Lung (tissue), 12 donors: ENCODE measurements at regions not wholly inside any gene's neighbourhood (a gene's known extent, or its start where the extent isn't known, plus 50 kb on each side); places are given as distances from the start of the nearest gene placed in this dataset. TPM values are rescaled to one million over a fixed set of nuclear protein-coding genes. Genes with fewer than 3 reads are reported as not detected.

Experiments
- ATAC-seq: fragments of 200-7000 bp; cut with Tn5 transposase; one replicate; pipeline ENCODE4 v1.9.1; 2020; ENCODE audit warnings: moderate number of reproducible peaks; ENCODE audit not compliant: insufficient read depth, low FRiP score
- DNase-seq, 3 donors: peaks; one replicate each; pipeline ENCODE4 v3.0.0-alpha.2; 2013 to 2017
- H3K27ac ChIP-seq, 2 donors: one replicate each; pipeline ENCODE4 v1.5.1; 2013; ENCODE audit warnings: mild to moderate bottlenecking in 2 of 2, moderate library complexity in 2 of 2, control low read depth in 1 of 2, inconsistent platforms in 1 of 2, low read depth in 1 of 2, low read length in 1 of 2
- H3K27me3 ChIP-seq, 3 donors: one replicate each; pipeline ENCODE4 v1.5.1; 2013; ENCODE audit warnings: low read length in 2 of 3; ENCODE audit not compliant: control insufficient read depth in 3 of 3, insufficient read depth in 3 of 3
- H3K36me3 ChIP-seq, 4 donors: one replicate each; pipeline ENCODE4 v1.5.1; 2013; ENCODE audit warnings: low read length in 4 of 4, mild to moderate bottlenecking in 1 of 4, moderate library complexity in 1 of 4; ENCODE audit not compliant: control insufficient read depth in 4 of 4, insufficient read depth in 4 of 4
- H3K4me1 ChIP-seq, 5 donors: one replicate each; pipeline ENCODE4 v1.5.1; 2013; ENCODE audit warnings: low read length in 5 of 5, mild to moderate bottlenecking in 2 of 5, moderate library complexity in 1 of 5; ENCODE audit not compliant: control insufficient read depth in 5 of 5, insufficient read depth in 5 of 5
- H3K4me3 ChIP-seq: one replicate; pipeline ENCODE4 v1.5.1; 2013; ENCODE audit warnings: mild to moderate bottlenecking, control low read depth, moderate library complexity
- H3K9ac ChIP-seq, 2 donors: one replicate each; pipeline ENCODE4 v1.5.1; 2013; ENCODE audit warnings: low read length in 2 of 2, control low read depth in 1 of 2; ENCODE audit not compliant: insufficient read depth in 1 of 2
- H3K9me3 ChIP-seq, 4 donors: one replicate each; pipeline ENCODE4 v1.5.1; 2013; ENCODE audit warnings: low read length in 3 of 4, mild to moderate bottlenecking in 1 of 4, moderate library complexity in 1 of 4; ENCODE audit not compliant: control insufficient read depth in 4 of 4, insufficient read depth in 3 of 4
- WGBS, 2 donors: extraction: QIAGEN DNeasy Blood & Tissue Kit; methylation state at CpG; one replicate each; pipeline ENCODE4 v1.1.7; 2013; 5-methylcytosine and 5-hydroxymethylcytosine counted together
- small RNA-seq: library from RNA; depleted of rRNA; stranded (forward); fragments of <200 nt; gene quantifications from one replicate; pipeline ENCODE3, GENCODE V24; 2014; ENCODE audit warnings: low replicate concordance
- TF ChIP-seq, protein P1 (sequence below): IDR thresholded peaks from 2 replicates; pipeline ENCODE4 v1.5.1; 2012; ENCODE audit warnings: mild to moderate bottlenecking; ENCODE audit errors: control extremely low read depth, extremely low read depth
- donor health status: control.
- donor health status: control.
- donor health status: Bipolar disorder and iron deficiency.
- donor health status: healthy.
- donor health status: DM: yes; HTN: yes; CAD: no.

DNA sequence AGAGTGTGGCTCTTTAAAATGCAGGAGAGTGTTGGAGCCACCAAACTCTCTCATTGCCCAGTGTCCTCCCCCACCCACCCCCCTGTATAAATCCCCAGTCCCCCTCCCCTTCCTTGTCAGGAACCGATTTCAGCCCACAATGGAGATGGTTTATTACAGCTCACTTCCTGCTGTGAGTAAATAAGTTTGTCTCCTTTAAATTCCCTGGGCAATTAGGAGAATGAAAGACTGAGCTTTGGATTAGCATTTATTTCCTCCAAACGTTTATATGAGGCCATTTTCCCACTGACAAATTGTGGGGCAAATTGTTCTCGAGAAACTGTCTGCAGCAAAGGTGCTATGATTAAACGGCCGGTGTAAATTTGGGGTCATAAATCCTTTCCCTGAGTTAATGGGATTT lies 128.8 kb downstream of the DHX35 start:
- TF ChIP-seq, protein P1, sequence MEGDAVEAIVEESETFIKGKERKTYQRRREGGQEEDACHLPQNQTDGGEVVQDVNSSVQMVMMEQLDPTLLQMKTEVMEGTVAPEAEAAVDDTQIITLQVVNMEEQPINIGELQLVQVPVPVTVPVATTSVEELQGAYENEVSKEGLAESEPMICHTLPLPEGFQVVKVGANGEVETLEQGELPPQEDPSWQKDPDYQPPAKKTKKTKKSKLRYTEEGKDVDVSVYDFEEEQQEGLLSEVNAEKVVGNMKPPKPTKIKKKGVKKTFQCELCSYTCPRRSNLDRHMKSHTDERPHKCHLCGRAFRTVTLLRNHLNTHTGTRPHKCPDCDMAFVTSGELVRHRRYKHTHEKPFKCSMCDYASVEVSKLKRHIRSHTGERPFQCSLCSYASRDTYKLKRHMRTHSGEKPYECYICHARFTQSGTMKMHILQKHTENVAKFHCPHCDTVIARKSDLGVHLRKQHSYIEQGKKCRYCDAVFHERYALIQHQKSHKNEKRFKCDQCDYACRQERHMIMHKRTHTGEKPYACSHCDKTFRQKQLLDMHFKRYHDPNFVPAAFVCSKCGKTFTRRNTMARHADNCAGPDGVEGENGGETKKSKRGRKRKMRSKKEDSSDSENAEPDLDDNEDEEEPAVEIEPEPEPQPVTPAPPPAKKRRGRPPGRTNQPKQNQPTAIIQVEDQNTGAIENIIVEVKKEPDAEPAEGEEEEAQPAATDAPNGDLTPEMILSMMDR = no peak
- ATAC-seq = no peak

DNA sequence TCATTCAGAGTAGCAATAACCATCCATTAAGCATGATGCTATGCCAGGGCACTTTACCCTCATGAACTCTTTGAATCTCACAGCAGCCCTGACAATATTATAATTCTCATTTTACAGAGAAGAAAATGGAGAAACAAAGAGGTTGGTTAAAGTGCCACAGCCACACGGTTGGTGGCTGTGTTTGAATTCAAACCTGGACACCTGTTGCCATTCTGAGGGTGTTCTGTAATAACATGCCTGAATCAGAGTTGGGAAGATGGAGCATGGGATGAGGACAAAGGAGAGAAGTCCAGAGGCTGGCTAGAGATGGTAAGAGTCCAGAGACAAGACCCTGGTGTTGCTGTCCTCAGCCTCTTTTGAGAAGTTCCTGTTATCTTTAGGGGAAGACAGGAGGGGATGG lies 127.7 kb downstream of the DHX35 start:
- Histone ChIP-seq H3K9me3 (peaks cover 0 to 3% (median 0%) of the 10 kb centered on the region in 4 donors), H3K27me3 (no peaks in the 10 kb centered on the region), H3K4me1 (no peaks in the 10 kb centered on the region), H3K4me3 (no peak overlapping the region), H3K9ac (no peak overlapping the region), H3K36me3 (no peaks in the 10 kb centered on the region), H3K27ac (no peak overlapping the region)
- TF ChIP-seq, protein P1 = no peak
- 77 to 85% methylated on average over 1 of the region's 1 CpG for WGBS, 2 donors
- DNase-seq = no peak
- ATAC-seq = no peak

More for the DNA sequence above, 128.8 kb downstream of the DHX35 start:
- 29 to 32% methylated on average over 5 of the region's 5 CpGs for WGBS, 2 donors
- Histone ChIP-seq H3K4me3 (no peak overlapping the region), H3K9me3 (peaks cover 0 to 2% (median 0%) of the 10 kb centered on the region in 4 donors), H3K27ac (no peak overlapping the region), H3K27me3 (no peaks in the 10 kb centered on the region), H3K4me1 (no peaks in the 10 kb centered on the region), H3K9ac (no peak overlapping the region), H3K36me3 (no peaks in the 10 kb centered on the region)
- no peak for DNase-seq

Small RNA genes lying in the stretch of these regions (small RNA-seq; reads per million reads assigned to genes)
- not detected for gene RN7SL680P
